ENCODE measurements at regions not wholly inside any gene's neighbourhood (a gene's known extent, or its start where the extent isn't known, plus 50 kb on each side); places are given as distances from the start of the nearest gene placed in this dataset.

- TF ChIP-seq CTCF (conservative IDR thresholded peaks at IDR 0.05; ENCODE audit: low read depth, low read length) (no peak), EZH2 (IDR thresholded peaks at IDR 0.05; ENCODE audit: borderline replicate concordance, low read depth, low read length, poor library complexity, severe bottlenecking) (no peak)
Measured at GRCh38 chr5:93902288-93902687, 160.9 kb upstream of the POU5F2 start.

Measured in A673 (cell line).